Loucy (cell line): ENCODE measurements at regions not wholly inside any gene's neighbourhood (a gene's known extent, or its start where the extent isn't known, plus 50 kb on each side); places are given as distances from the start of the nearest gene placed in this dataset.

Source experiments
- H2AFZ ChIP-seq: fragments of 200-600 bp; sonication (generic); 2 replicates; pipeline ENCODE4 v1.6.0; 2016; ENCODE audit warnings: antibody characterized with exemption, mild to moderate bottlenecking, low read length, moderate library complexity
- H3F3A ChIP-seq: fragments of 200-600 bp; 2 replicates; pipeline ENCODE4 v1.6.0; 2016; ENCODE audit warnings: antibody characterized with exemption, low read depth, mild to moderate bottlenecking
- H3K27me3 ChIP-seq: fragments of 200-600 bp; sonication (generic); 2 replicates; pipeline ENCODE4 v1.6.1; 2014; ENCODE audit warnings: low read length, mild to moderate bottlenecking; ENCODE audit not compliant: insufficient read depth, poor library complexity, severe bottlenecking
- H3K36me3 ChIP-seq: fragments of 200-600 bp; sonication (generic); 2 replicates; pipeline ENCODE4 v1.6.1; 2016; ENCODE audit warnings: low read length; ENCODE audit not compliant: insufficient read depth
- H3K4me1 ChIP-seq: fragments of 200-600 bp; sonication (generic); 2 replicates; pipeline ENCODE4 v1.5.1; 2014; ENCODE audit warnings: low read length, mild to moderate bottlenecking; ENCODE audit not compliant: insufficient read depth, poor library complexity, severe bottlenecking
- H3K4me2 ChIP-seq: fragments of 200-600 bp; sonication (generic); 2 replicates; pipeline ENCODE4 v1.6.0; 2014; ENCODE audit warnings: antibody characterized with exemption, low read length, low read depth, mild to moderate bottlenecking; ENCODE audit not compliant: poor library complexity, severe bottlenecking
- H3K4me3 ChIP-seq: fragments of 200-600 bp; sonication (generic); 2 replicates; pipeline ENCODE4 v1.5.1; 2014; ENCODE audit warnings: low read length, mild to moderate bottlenecking, mixed read lengths; ENCODE audit not compliant: poor library complexity, severe bottlenecking
- H3K79me2 ChIP-seq: fragments of 200-600 bp; sonication (generic); 2 replicates; pipeline ENCODE4 v1.6.1; 2014; ENCODE audit warnings: low read length; ENCODE audit not compliant: insufficient read depth
- H3K9ac ChIP-seq: fragments of 200-600 bp; sonication (generic); 2 replicates; pipeline ENCODE4 v1.6.0; 2014; ENCODE audit warnings: mild to moderate bottlenecking, low read depth, low read length, moderate library complexity; ENCODE audit not compliant: poor library complexity, severe bottlenecking
- H3K9me2 ChIP-seq: fragments of 200-600 bp; sonication (generic); replicated peaks from 2 replicates; pipeline ENCODE4 v1.6.1; 2016; ENCODE audit warnings: low read depth, low read length, mixed read lengths
- H3K9me3 ChIP-seq: fragments of 200-600 bp; sonication (generic); 2 replicates; pipeline ENCODE4 v1.6.1; 2014; ENCODE audit warnings: mild to moderate bottlenecking, antibody characterized with exemption, low read length, low read depth; ENCODE audit not compliant: insufficient read depth
- H4K20me1 ChIP-seq: fragments of 200-600 bp; sonication (generic); 2 replicates; pipeline ENCODE4 v1.6.0; 2014; ENCODE audit warnings: antibody characterized with exemption, low read length, mild to moderate bottlenecking; ENCODE audit not compliant: insufficient read depth, poor library complexity, severe bottlenecking
- EZH2phosphoT487 ChIP-seq: fragments of 200-600 bp; IDR thresholded peaks from 2 replicates; pipeline ENCODE4 v1.6.1; 2018; ENCODE audit warnings: antibody characterized with exemption, mild to moderate bottlenecking, moderate library complexity, borderline replicate concordance
- TF ChIP-seq, protein P1 (sequence below): fragments of 200-600 bp; sonication (generic); conservative IDR thresholded peaks from 2 replicates; pipeline ENCODE4 v1.5.1; 2014; ENCODE audit warnings: mild to moderate bottlenecking, antibody characterized with exemption, low read length

DNA sequence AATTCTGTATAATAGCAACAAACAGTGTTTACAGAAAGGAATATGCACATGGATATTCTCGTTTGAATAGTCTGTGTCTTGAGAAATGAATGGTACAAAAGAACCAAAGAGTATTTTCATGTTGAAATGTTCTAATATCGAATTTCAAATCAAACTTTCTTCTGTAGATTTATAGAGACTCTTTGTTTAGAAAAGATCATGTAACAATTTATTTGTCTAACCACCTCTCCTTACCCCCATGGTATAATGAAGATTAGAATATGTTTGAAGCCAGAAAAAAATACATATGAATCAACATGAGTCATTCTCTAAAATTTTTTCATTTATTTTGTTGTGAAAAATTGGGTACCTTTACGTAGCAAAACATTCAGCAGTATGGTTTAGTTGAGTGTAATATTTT lies 285.6 kb downstream of the PRR16 start:
- no peaks in the 10 kb centered on the region for H3F3A ChIP-seq
- no peak overlapping the region for H3K4me3 ChIP-seq
- H3K9me3 ChIP-seq = no peaks in the 10 kb centered on the region
- H4K20me1 ChIP-seq = no peaks in the 10 kb centered on the region
- TF ChIP-seq, protein P1, sequence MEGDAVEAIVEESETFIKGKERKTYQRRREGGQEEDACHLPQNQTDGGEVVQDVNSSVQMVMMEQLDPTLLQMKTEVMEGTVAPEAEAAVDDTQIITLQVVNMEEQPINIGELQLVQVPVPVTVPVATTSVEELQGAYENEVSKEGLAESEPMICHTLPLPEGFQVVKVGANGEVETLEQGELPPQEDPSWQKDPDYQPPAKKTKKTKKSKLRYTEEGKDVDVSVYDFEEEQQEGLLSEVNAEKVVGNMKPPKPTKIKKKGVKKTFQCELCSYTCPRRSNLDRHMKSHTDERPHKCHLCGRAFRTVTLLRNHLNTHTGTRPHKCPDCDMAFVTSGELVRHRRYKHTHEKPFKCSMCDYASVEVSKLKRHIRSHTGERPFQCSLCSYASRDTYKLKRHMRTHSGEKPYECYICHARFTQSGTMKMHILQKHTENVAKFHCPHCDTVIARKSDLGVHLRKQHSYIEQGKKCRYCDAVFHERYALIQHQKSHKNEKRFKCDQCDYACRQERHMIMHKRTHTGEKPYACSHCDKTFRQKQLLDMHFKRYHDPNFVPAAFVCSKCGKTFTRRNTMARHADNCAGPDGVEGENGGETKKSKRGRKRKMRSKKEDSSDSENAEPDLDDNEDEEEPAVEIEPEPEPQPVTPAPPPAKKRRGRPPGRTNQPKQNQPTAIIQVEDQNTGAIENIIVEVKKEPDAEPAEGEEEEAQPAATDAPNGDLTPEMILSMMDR = no peak
- TF ChIP-seq EZH2phosphoT487 = no peak
- H3K9me2 ChIP-seq = no peaks in the 10 kb centered on the region
- H3K36me3 ChIP-seq = no peaks in the 10 kb centered on the region
- no peaks in the 10 kb centered on the region for H3K4me1 ChIP-seq
- H3K9ac ChIP-seq = no peak overlapping the region
- no peaks in the 10 kb centered on the region for H3K27me3 ChIP-seq
- no peak overlapping the region for H3K4me2 ChIP-seq
- no peak overlapping the region for H2AFZ ChIP-seq
- no peaks in the 10 kb centered on the region for H3K79me2 ChIP-seq

DNA sequence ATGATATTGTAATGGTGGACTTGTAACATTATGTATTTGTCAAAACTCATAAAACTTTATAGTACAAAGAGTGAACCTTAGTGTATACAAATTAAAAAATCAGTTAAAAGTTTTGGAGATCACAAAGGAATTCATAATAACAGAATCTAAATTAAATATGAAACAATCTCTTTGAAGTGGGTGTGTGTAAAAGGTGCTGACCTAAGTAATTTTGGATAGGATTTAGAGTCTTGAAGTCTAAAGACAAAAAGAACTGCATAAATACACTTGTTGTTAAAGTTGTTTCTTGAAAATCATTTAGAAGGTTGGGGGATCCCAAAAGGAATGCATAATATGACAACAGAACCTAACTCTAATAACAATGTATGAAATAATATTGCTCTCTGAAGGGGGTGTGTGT lies 295.5 kb downstream of the PRR16 start:
- Histone ChIP-seq H3K4me3 (no peak overlapping the region), H3K9me3 (no peaks in the 10 kb centered on the region), H4K20me1 (no peaks in the 10 kb centered on the region), H3K9ac (no peak overlapping the region), H3K79me2 (no peaks in the 10 kb centered on the region), H3K4me1 (no peaks in the 10 kb centered on the region), H3K9me2 (no peaks in the 10 kb centered on the region), H2AFZ (no peak overlapping the region), H3K27me3 (no peaks in the 10 kb centered on the region), H3K36me3 (no peaks in the 10 kb centered on the region), H3F3A (no peaks in the 10 kb centered on the region), H3K4me2 (no peak overlapping the region)
- TF ChIP-seq, protein P1 = no peak
- no peak for TF ChIP-seq EZH2phosphoT487

DNA sequence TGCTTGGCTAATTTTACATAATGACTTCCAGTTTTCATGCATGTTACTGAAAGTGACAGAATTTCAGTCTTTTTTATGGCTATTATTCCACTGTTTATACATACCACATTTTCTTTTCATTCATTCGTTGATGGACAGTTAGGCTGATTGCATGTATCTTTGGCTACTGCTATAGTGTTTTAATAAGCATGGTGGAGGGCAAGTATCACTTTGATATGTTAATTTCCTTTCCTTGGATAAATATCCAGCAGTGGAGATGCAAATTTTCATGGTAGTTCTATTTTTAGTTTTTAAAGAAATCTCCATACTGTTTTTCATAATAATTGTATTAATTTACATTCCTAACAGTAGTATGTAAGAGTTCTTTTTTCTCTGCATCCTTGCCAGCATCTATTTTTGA lies 297.9 kb downstream of the PRR16 start:
- Histone ChIP-seq H3K4me3 (no peak overlapping the region), H3K4me1 (no peaks in the 10 kb centered on the region), H3K9me3 (no peaks in the 10 kb centered on the region), H3K79me2 (no peaks in the 10 kb centered on the region), H3K36me3 (no peaks in the 10 kb centered on the region), H2AFZ (no peak overlapping the region), H3F3A (no peaks in the 10 kb centered on the region), H3K9me2 (no peaks in the 10 kb centered on the region), H4K20me1 (no peaks in the 10 kb centered on the region), H3K9ac (no peak overlapping the region), H3K27me3 (no peaks in the 10 kb centered on the region), H3K4me2 (no peak overlapping the region)
- TF ChIP-seq EZH2phosphoT487 = no peak
- TF ChIP-seq, protein P1 = no peak
